IPS-15b (cell line): ENCODE measurements at regions not wholly inside any gene's neighbourhood (a gene's known extent, or its start where the extent isn't known, plus 50 kb on each side); places are given as distances from the start of the nearest gene placed in this dataset.
"Not testable (repeated sequence)": the region's sequence is repeated elsewhere in the genome, so short reads cannot be mapped to it uniquely, and the experiment has no call there.

Experiments used
- H3K27me3 ChIP-seq: one replicate; pipeline ENCODE4 v1.6.1; 2013; ENCODE audit warnings: low read length; ENCODE audit not compliant: control insufficient read depth, insufficient read depth
- H3K36me3 ChIP-seq: one replicate; pipeline ENCODE4 v1.6.1; 2013; ENCODE audit warnings: low read length; ENCODE audit not compliant: control insufficient read depth, insufficient read depth
- H3K4me1 ChIP-seq: one replicate; pipeline ENCODE4 v1.6.1; 2013; ENCODE audit warnings: mild to moderate bottlenecking, low read length; ENCODE audit not compliant: control insufficient read depth, insufficient read depth
- H3K4me3 ChIP-seq: one replicate; pipeline ENCODE4 v1.5.1; 2013; ENCODE audit warnings: low read depth, low read length
- H3K9ac ChIP-seq: one replicate; pipeline ENCODE4 v1.6.1; 2013; ENCODE audit warnings: low read depth, mild to moderate bottlenecking, low read length
- H3K9me3 ChIP-seq: one replicate; pipeline ENCODE4 v1.6.1; 2013; ENCODE audit warnings: mild to moderate bottlenecking, low read length; ENCODE audit not compliant: control insufficient read depth, insufficient read depth

DNA sequence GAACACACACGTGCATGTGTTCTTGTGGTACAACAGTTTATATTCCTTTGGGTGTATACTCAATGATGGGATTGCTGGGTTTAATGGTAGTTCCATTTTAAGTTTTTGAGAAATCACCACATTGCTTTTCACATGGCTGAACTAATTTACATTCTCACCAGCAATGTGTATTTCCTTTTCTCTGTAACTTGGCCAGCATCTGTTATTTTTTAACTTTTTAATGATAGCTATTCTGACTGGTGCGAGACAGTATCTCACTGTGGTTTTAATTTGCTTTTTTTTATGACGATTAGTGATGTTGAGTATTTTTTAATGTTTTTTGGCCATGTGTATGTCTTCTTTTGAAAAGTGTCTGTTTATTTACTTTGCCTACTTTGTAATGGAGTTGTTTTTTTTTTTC, 256.6 kb downstream of the ZWINT start:
- H3K4me3 ChIP-seq = no peak overlapping the region
- no peaks in the 10 kb centered on the region for H3K27me3 ChIP-seq
- no peaks in the 10 kb centered on the region for H3K36me3 ChIP-seq
- H3K4me1 ChIP-seq = no peaks in the 10 kb centered on the region
- no peak overlapping the region for H3K9ac ChIP-seq
- H3K9me3 ChIP-seq = no peaks in the 10 kb centered on the region

DNA sequence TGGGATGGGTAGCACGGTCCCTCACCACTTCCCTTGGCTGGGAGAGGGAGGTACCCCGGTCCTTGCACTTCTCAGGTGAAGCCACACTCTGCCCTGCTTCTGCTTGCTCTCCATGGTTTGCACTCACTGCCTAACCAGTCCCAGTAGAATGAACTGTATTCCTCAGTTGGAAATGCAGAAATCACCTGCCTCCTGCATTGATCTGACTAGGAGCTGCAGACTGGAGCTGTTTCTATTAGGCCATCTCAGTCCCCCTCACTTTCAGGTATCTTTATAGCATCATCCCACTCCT, 264.9 kb downstream of the ZWINT start:
- no peaks in the 10 kb centered on the region for H3K27me3 ChIP-seq
- no peak overlapping the region for H3K4me3 ChIP-seq
- H3K36me3 ChIP-seq = no peaks in the 10 kb centered on the region
- H3K9ac ChIP-seq = no peak overlapping the region
- H3K4me1 ChIP-seq = peaks cover 2% of the 10 kb centered on the region
- peaks cover 1% of the 10 kb centered on the region for H3K9me3 ChIP-seq

DNA sequence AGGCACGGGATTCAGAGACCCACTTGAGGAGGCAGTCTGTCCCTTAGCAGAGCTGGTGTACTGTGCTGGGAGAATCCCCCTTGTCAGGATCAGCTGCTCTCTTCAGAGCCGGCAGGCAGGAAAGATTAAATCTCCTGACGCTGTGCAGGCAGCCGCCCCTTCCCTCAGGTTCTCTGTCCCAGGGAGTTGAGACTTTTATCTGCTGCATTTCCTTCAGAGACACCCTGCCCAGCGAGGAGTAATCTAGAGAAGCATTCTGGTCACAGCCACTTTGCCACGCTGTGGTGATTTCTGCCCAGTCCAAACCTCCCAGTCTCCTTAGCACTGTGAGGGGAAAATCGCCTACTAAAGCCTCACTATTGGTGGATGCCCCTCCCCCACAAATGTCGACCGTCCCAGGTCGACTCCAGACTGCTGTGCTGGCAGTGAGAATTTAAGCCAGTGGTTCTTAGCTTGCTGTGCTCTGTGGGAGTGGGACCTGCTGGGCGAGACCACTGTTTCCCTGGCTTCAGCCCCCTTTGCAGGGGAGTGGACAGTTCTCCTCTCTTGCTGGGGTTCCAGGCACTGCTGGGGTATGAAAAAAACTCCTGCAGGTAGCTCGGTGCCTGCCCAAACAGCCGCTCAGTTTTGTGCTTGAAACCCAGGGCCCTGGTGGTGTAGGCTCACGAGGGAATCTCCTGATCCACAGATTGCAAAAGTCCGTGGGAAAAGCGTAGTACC, 265.4 kb downstream of the ZWINT start:
- Histone ChIP-seq H3K4me1 (peaks cover 2% of the 10 kb centered on the region), H3K27me3 (no peaks in the 10 kb centered on the region), H3K36me3 (no peaks in the 10 kb centered on the region), H3K4me3 (no peak overlapping the region), H3K9ac (peak overlapping the region; percentile 29), H3K9me3 (peaks cover 5% of the 10 kb centered on the region)

DNA sequence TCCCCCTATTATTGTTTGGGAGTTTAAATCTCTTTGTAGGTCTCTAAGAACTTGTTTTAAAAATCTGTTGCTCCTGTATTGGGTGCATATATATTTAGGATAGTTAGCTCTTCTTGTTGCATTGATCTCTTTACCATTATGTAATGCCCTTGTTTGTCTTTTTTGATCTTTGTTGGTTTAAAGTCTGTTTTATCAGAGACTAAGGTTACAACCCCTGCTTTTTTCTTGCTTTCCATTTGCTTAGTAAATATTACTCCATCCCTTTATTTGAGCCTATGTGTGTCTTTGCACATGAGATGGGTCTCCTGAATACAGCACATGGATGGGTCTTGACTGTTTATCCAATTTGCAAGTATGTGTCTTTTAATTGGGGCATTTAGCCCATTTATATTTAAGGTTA, 267.4 kb downstream of the ZWINT start:
- H3K9me3 ChIP-seq, H3K4me3 ChIP-seq, H3K9ac ChIP-seq, H3K36me3 ChIP-seq, H3K27me3 ChIP-seq, H3K4me1 ChIP-seq: not testable (repeated sequence)

DNA sequence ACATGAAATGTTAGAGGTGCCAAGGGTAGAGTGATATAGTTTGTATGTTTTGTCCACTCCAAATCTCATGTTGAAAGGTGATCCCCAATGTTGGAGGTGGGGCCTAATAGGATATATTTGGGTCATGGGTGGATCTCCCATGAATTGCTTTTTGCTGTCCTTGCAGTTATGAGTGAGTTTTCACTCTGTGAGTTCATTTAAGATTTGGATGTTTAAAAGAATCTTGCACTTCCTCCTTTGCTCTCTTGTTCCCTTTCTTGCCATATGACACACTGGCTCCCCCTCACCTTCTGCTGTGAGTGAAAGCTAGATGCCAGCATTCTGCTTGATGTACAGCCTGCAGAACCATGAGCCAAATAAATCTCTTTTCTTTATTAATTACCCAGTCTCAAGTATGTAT, 269.2 kb downstream of the ZWINT start:
- H3K9ac ChIP-seq = no peak overlapping the region
- no peak overlapping the region for H3K4me3 ChIP-seq
- H3K9me3 ChIP-seq = peaks cover 5% of the 10 kb centered on the region
- peaks cover 2% of the 10 kb centered on the region for H3K4me1 ChIP-seq
- no peaks in the 10 kb centered on the region for H3K36me3 ChIP-seq
- H3K27me3 ChIP-seq = no peaks in the 10 kb centered on the region

DNA sequence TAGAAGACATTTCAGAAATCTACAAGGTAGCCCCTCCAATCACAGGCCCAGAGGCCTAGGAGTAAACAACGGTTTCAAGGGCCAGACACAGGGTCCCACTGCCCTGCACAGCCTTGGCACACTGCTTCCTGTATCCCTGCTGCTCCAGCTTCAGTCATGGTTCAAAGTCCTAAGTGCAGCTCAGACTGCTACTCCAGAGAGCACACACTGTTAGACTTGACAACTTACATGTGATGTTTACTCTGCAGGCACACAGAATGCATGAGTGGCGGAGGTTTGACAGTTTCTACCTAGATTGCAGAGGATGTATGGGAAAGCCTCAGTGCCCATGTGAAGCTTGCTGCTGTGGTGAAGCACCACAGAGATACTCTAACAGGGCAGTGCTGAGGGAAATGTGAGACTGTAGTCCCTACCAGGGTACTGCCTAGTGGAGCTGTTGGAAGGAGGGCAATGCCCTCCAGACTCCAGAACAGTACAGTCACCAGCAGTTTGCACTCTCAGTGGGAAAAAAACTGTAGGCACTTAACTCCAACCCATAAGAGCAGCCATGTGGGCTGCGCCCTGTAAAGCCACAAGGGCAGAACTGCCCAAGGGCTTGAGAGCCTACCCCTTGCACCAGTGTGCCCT, 270.0 kb downstream of the ZWINT start:
- Histone ChIP-seq H3K36me3 (no peaks in the 10 kb centered on the region), H3K9ac (no peak overlapping the region), H3K4me3 (no peak overlapping the region), H3K9me3 (peaks cover 5% of the 10 kb centered on the region), H3K4me1 (peaks cover 2% of the 10 kb centered on the region), H3K27me3 (no peaks in the 10 kb centered on the region)

DNA sequence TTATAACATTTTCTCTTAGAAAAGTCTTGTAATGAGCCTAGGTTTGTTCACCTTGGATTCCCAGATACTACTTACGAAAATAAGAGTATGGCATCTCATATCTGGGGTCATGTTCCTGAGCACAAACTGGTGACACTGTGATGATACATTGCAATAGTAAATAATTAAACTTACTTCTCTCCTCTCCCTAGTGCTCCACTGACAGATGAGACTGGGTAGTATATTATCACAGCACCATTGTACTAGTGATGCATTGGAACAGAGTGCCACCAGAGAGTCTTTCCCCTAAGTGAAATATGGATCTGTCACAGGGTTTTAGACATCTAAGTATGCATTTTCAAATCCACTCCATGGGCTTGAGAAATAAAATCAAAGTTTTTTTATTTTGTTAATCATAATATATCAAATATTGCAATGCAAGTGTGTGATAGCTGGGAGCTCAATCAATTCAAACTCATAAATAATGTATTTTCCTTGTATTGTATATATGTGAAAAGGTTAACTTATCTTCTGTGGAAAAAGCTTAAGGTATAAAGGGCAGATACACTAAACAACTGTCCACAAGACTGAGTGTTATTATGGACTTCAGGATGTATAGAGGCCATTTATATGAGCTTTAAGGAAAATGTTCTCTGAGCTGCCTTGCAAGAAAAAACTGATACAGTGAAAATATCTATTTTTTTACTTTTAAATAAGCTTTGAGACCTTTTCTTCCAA, 275.5 kb downstream of the ZWINT start:
- Histone ChIP-seq H3K4me3 (no peak overlapping the region), H3K36me3 (no peaks in the 10 kb centered on the region), H3K9ac (no peak overlapping the region), H3K4me1 (no peaks in the 10 kb centered on the region), H3K9me3 (no peaks in the 10 kb centered on the region), H3K27me3 (no peaks in the 10 kb centered on the region)

DNA sequence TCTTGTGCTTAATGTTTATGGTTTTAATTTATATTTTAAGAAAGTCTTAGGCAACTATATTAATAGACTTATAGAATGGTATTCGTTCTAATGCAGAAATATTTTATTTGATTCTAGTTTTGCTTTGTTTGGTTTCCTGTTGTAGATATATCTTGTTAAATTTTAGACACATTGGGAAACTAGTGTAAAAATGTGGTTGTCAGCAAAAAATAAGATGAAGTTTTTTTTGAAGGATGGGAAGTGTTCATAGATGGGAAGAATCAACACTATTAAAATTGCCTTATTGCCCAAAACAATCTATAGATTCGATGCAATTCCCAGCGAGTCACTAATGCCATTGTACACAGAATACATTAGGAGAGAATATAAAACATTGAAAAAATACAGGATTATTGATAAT, 278.9 kb downstream of the ZWINT start:
- no peaks in the 10 kb centered on the region for H3K36me3 ChIP-seq
- H3K9me3 ChIP-seq = no peaks in the 10 kb centered on the region
- no peaks in the 10 kb centered on the region for H3K27me3 ChIP-seq
- no peak overlapping the region for H3K4me3 ChIP-seq
- no peak overlapping the region for H3K9ac ChIP-seq
- no peaks in the 10 kb centered on the region for H3K4me1 ChIP-seq

DNA sequence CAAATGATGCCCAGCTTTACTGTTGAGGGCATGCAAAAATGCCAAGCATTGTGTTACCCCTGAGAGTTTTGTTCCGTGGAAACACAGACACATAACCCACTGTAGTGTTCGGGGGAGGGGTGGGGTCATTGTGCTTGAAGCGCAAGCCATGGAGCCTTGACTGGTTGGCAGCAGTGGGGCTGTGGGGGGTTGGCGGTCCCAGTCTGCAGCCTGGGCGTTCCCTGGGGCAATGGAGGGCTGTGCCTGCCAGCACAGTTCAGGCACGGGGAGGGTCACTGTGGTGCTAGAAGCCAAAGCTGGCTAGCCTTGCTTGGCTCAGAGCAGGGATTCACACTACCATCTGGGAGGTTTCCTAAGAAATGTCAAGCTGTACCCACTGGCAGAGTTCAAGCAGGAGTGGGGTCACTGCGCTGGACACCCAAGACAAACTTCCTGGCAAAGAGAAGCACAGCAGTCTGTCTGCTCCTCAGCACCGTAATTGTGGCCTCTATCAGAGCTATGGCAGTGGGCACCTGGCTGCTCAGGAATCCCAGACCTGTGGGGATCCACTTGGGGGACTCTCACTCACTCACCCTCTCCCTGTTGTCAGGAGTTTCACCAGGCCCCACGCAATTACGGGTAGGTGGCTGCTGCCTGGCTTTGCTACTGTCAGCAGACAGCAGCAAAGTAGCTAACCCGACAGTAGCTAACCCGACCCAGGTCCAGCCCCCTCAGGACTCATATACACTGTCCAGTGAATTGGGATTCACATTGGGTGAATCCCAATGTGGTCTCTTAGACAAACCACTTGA, 292.4 kb downstream of the ZWINT start:
- Histone ChIP-seq H3K27me3 (no peaks in the 10 kb centered on the region), H3K4me3 (no peak overlapping the region), H3K9me3 (no peaks in the 10 kb centered on the region), H3K9ac (no peak overlapping the region), H3K36me3 (no peaks in the 10 kb centered on the region), H3K4me1 (no peaks in the 10 kb centered on the region)

DNA sequence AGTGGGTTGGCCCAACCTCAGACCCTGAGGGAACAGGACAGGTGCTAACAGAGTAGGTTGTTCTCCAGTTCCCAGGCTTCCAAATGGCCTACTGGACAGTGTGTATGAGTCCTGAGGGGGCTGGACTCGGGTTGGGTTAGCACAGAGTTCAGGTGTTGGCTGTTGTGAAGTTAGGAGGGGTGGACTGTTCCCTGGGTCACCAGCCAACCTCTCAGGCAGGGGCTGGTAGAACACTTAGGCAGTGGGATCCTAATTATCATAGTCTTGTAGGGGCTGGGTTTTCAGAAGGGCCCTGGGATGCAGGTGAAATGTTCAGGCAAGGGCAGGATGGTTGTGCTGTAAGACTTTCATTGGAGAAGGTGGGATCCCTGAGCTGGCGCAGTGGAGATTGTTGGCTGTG, 293.0 kb downstream of the ZWINT start:
- no peaks in the 10 kb centered on the region for H3K36me3 ChIP-seq
- H3K27me3 ChIP-seq = no peaks in the 10 kb centered on the region
- H3K9me3 ChIP-seq = no peaks in the 10 kb centered on the region
- H3K4me1 ChIP-seq = no peaks in the 10 kb centered on the region
- no peak overlapping the region for H3K9ac ChIP-seq
- H3K4me3 ChIP-seq = no peak overlapping the region

DNA sequence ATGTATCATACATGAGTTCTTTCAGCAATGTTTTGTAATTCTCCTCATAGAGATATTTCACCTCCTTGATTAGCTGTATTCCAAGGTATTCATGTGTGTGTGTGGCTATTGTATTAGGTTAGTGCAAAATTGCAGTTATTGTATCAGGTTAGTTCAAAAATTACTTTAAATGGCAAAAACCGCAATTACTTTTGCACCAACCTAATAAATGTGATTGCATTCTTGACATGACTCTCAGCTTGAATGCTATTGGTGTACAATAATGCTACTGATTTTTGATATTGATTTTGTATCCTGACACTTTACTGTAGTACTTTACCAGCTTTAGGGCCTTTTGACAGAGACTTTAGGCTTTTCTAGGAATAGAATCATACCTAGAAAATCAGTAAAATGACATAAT, 297.4 kb downstream of the ZWINT start:
- no peaks in the 10 kb centered on the region for H3K27me3 ChIP-seq
- H3K9me3 ChIP-seq = no peaks in the 10 kb centered on the region
- no peaks in the 10 kb centered on the region for H3K4me1 ChIP-seq
- H3K4me3 ChIP-seq = no peak overlapping the region
- no peaks in the 10 kb centered on the region for H3K36me3 ChIP-seq
- H3K9ac ChIP-seq = no peak overlapping the region
